Activated CD4-positive, alpha-beta memory T cell treated with anti-CD3 and anti-CD28 coated beads for 36 hours (primary cell): ENCODE measurements at regions not wholly inside any gene's neighbourhood (a gene's known extent, or its start where the extent isn't known, plus 50 kb on each side); places are given as distances from the start of the nearest gene placed in this dataset.
"Not testable (repeated sequence)": the region's sequence is repeated elsewhere in the genome, so short reads cannot be mapped to it uniquely, and the experiment has no call there.

Source experiments
- CTCF ChIA-PET: fragments of 350-600 bp; sonication (Branson Sonifier 250); formaldehyde crosslinking; loops from one replicate; lab custom pipeline; 2021; ENCODE audit warnings: antibody characterized with exemption, inconsistent platforms; lab: Charles Lee
- POLR2A ChIA-PET: fragments of 350-600 bp; sonication (Branson Sonifier 250); formaldehyde crosslinking; loops from one replicate; lab custom pipeline; 2021; ENCODE audit warnings: antibody characterized with exemption; lab: Charles Lee
- DNase-seq: peaks from one replicate; pipeline ENCODE4 v3.0.0-alpha.2; 2020
- H3K27ac Mint-ChIP-seq: one replicate; pipeline ENCODE4 v1.8.0; 2021; ENCODE audit warnings: mixed read lengths
- H3K27me3 Mint-ChIP-seq: one replicate; pipeline ENCODE4 v1.8.0; 2021; ENCODE audit warnings: mixed read lengths
- H3K36me3 Mint-ChIP-seq: one replicate; pipeline ENCODE4 v1.8.0; 2021; ENCODE audit warnings: mixed read lengths
- H3K4me1 Mint-ChIP-seq: one replicate; pipeline ENCODE4 v1.8.0; 2021; ENCODE audit warnings: low read depth, mixed read lengths
- H3K4me3 Mint-ChIP-seq: one replicate; pipeline ENCODE4 v1.8.0; 2021; ENCODE audit warnings: mild to moderate bottlenecking, mixed read lengths
- H3K9me3 Mint-ChIP-seq: one replicate; pipeline ENCODE4 v1.8.0; 2021; ENCODE audit warnings: mixed read lengths
- intact Hi-C: fragments of 100-400 bp; cut with micrococcal nuclease; formaldehyde crosslinking; loops from one replicate; pipeline ENCODE4 v1.15.1; 2023

GRCh38 chr4:135963009-135963408 lies 1569.3 kb downstream of the PCDH18 start:
- POLR2A ChIA-PET, result no interaction called here
- Mint-ChIP-seq H3K9me3 (peaks cover 13% of the 10 kb centered on the region), H3K36me3 (no peaks in the 10 kb centered on the region), H3K27ac (no peak overlapping the region), H3K4me1 (no peaks in the 10 kb centered on the region), H3K27me3 (no peaks in the 10 kb centered on the region), H3K4me3 (no peak overlapping the region)
- CTCF ChIA-PET, result no interaction called here
- intact Hi-C loops, result no loop called here
- no peak for DNase-seq

DNA sequence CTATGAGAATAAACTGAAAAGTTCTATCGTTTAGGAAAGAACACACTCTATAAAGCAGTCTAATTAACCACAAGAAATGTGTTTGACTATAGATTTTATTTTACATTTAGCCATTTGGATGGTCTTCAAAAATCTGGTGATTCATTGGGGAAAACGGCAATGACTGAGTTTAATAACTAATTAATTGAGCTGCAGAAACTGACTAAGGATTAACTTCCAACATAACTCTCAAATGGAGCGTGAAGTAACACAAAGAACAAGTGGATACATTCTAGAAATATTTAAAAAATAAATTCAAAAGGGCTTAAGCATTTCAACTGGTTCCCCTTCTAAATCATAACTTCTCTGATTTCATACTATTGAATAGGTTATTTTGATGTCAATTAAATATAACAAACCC lies 1582.4 kb downstream of the PCDH18 start:
- Mint-ChIP-seq H3K9me3 (peaks cover 9% of the 10 kb centered on the region), H3K27ac (no peak overlapping the region), H3K36me3 (no peaks in the 10 kb centered on the region), H3K27me3 (no peaks in the 10 kb centered on the region), H3K4me3 (no peak overlapping the region), H3K4me1 (no peaks in the 10 kb centered on the region)
- POLR2A ChIA-PET, result no interaction called here
- intact Hi-C loops, result no loop called here
- DNase-seq, result no peak
- CTCF ChIA-PET, result no interaction called here

GRCh38 chr4:135948797-135949196 lies 1583.5 kb downstream of the PCDH18 start:
- POLR2A ChIA-PET, result no interaction called here
- no peak for DNase-seq
- CTCF ChIA-PET, result no interaction called here

GRCh38 chr4:135941671-135942070 lies 1590.6 kb downstream of the PCDH18 start:
- H3K27me3 Mint-ChIP-seq, result no peaks in the 10 kb centered on the region
- CTCF ChIA-PET, result no interaction called here
- no peaks in the 10 kb centered on the region for H3K4me1 Mint-ChIP-seq
- intact Hi-C loops, result no loop called here
- no peak for DNase-seq
- POLR2A ChIA-PET, result no interaction called here
- no peak overlapping the region for H3K4me3 Mint-ChIP-seq
- H3K9me3 Mint-ChIP-seq, result peaks cover 5% of the 10 kb centered on the region
- no peak overlapping the region for H3K27ac Mint-ChIP-seq
- no peaks in the 10 kb centered on the region for H3K36me3 Mint-ChIP-seq

More at GRCh38 chr4:135948797-135949196, 1583.5 kb downstream of the PCDH18 start:
- H3K9me3 Mint-ChIP-seq, result peaks cover 5% of the 10 kb centered on the region
- intact Hi-C loops, result no loop called here
- no peak overlapping the region for H3K27ac Mint-ChIP-seq
- no peaks in the 10 kb centered on the region for H3K4me1 Mint-ChIP-seq
- no peak overlapping the region for H3K4me3 Mint-ChIP-seq
- H3K27me3 Mint-ChIP-seq, result no peaks in the 10 kb centered on the region
- H3K36me3 Mint-ChIP-seq, result no peaks in the 10 kb centered on the region

DNA sequence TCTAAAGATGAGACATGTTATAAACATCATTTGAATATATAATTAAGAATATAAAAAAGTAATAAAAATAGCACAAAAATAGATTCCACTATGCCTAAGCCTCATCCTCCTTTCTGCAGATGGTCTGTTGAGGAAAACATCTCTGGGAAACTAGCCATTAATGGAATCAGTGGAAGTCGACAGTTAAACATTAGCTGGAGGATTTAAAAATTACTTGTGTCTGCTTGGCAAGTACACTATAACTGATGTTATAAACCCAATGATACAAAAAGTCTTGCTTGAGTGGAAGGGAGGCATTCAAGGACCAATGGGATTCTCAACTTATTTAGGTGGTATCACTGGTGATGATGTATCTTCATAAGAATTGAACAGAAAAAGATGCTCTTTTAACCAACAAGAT lies 1598.3 kb downstream of the PCDH18 start:
- intact Hi-C loops, result no loop called here
- DNase-seq, result no peak
- Mint-ChIP-seq H3K9me3 (peaks cover 8% of the 10 kb centered on the region), H3K27me3 (no peaks in the 10 kb centered on the region), H3K4me1 (no peaks in the 10 kb centered on the region), H3K4me3 (no peak overlapping the region), H3K36me3 (no peaks in the 10 kb centered on the region), H3K27ac (no peak overlapping the region)
- ChIA-PET CTCF (no interaction called here), POLR2A (no interaction called here)

DNA sequence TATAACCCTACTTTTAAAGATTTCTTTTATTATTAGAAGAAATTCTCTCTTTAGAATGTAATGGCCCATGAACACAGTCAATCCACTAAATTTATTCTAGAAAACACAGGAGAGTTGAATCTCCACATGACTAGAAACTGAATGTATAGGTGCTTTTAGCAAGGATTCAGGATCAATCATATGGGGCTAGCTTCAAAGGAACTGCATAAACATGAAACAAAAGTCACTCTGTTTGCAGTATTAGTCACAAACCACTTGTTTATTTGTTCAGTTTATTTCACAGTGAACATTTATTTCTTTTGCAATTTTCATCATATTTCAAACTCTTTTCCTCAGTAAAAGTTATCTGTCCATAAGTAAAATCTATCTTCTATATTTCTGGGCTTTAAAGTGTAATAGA lies 1604.6 kb downstream of the PCDH18 start:
- DNase-seq, result no peak
- H3K27ac Mint-ChIP-seq, result no peak overlapping the region
- no peaks in the 10 kb centered on the region for H3K4me1 Mint-ChIP-seq
- no peak overlapping the region for H3K4me3 Mint-ChIP-seq
- no peaks in the 10 kb centered on the region for H3K27me3 Mint-ChIP-seq
- CTCF ChIA-PET, result no interaction called here
- POLR2A ChIA-PET, result no interaction called here
- intact Hi-C loops, result no loop called here
- H3K9me3 Mint-ChIP-seq, result peaks cover 17% of the 10 kb centered on the region
- H3K36me3 Mint-ChIP-seq, result no peaks in the 10 kb centered on the region

DNA sequence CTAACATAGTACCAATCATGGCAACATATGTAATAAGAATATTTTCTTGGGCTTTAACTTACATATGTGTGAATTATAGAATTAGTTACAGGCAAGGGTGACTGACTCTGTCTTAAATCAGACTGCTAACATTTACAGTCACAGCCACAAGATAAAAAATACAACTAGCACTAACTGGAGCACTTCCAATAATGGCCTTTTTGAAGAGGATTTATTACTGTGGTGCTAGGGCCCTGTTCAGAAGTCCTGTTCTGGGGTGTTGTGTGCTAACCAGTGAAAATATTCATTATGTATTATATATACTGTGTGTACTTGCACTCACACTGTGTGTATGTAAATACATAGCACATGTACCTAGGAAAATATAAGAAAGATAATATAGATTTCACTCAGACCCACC lies 1611.2 kb downstream of the PCDH18 start:
- POLR2A ChIA-PET, result no interaction called here

GRCh38 chr4:135917011-135917410 lies 1615.3 kb downstream of the PCDH18 start:
- DNase-seq, result no peak
- Mint-ChIP-seq H3K9me3 (peaks cover 10% of the 10 kb centered on the region), H3K27me3 (no peaks in the 10 kb centered on the region), H3K4me1 (no peaks in the 10 kb centered on the region), H3K27ac (no peak overlapping the region), H3K36me3 (no peaks in the 10 kb centered on the region), H3K4me3 (no peak overlapping the region)
- ChIA-PET CTCF (no interaction called here), POLR2A (no interaction called here)
- intact Hi-C loops, result no loop called here

More for the DNA sequence above, 1611.2 kb downstream of the PCDH18 start:
- H3K36me3 Mint-ChIP-seq, result no peaks in the 10 kb centered on the region
- H3K4me1 Mint-ChIP-seq, result no peaks in the 10 kb centered on the region
- intact Hi-C loops, result no loop called here
- CTCF ChIA-PET, result no interaction called here
- H3K27me3 Mint-ChIP-seq, result no peaks in the 10 kb centered on the region
- H3K27ac Mint-ChIP-seq, result no peak overlapping the region
- no peak for DNase-seq
- no peak overlapping the region for H3K4me3 Mint-ChIP-seq
- H3K9me3 Mint-ChIP-seq, result peaks cover 17% of the 10 kb centered on the region

GRCh38 chr4:135900956-135901355 lies 1631.3 kb downstream of the PCDH18 start:
- Mint-ChIP-seq H3K36me3 (no peaks in the 10 kb centered on the region), H3K9me3 (peaks cover 24% of the 10 kb centered on the region), H3K27ac (no peak overlapping the region), H3K27me3 (no peaks in the 10 kb centered on the region), H3K4me3 (no peak overlapping the region), H3K4me1 (no peaks in the 10 kb centered on the region)
- CTCF ChIA-PET, result no interaction called here
- no peak for DNase-seq
- intact Hi-C loops, result no loop called here
- POLR2A ChIA-PET, result no interaction called here

GRCh38 chr4:135864304-135864703 lies 1662.7 kb upstream of the PABPC4L start:
- CTCF ChIA-PET, result interaction anchor here (1.2 kb wide), 1 partner anchor 33 kb away, joined by 3 read pairs; no protein-coding TSS in a partner anchor
- intact Hi-C loops, H3K4me3 Mint-ChIP-seq, H3K4me1 Mint-ChIP-seq, POLR2A ChIA-PET, H3K9me3 Mint-ChIP-seq, H3K27ac Mint-ChIP-seq, DNase-seq, H3K27me3 Mint-ChIP-seq, H3K36me3 Mint-ChIP-seq: not testable (repeated sequence)

GRCh38 chr4:135840781-135841180 lies 1639.2 kb upstream of the PABPC4L start:
- DNase-seq, result no peak
- Mint-ChIP-seq H3K9me3 (peaks cover 20% of the 10 kb centered on the region), H3K27me3 (no peaks in the 10 kb centered on the region), H3K4me3 (no peak overlapping the region), H3K27ac (no peak overlapping the region), H3K36me3 (no peaks in the 10 kb centered on the region), H3K4me1 (no peaks in the 10 kb centered on the region)
- ChIA-PET CTCF (no interaction called here), POLR2A (no interaction called here)
- intact Hi-C loops, result no loop called here

GRCh38 chr4:135839712-135840111 lies 1638.1 kb upstream of the PABPC4L start:
- H3K27ac Mint-ChIP-seq, result no peak overlapping the region
- CTCF ChIA-PET, result no interaction called here
- H3K36me3 Mint-ChIP-seq, result no peaks in the 10 kb centered on the region
- intact Hi-C loops, result no loop called here
- no peaks in the 10 kb centered on the region for H3K27me3 Mint-ChIP-seq
- no peaks in the 10 kb centered on the region for H3K4me1 Mint-ChIP-seq
- no peak overlapping the region for H3K4me3 Mint-ChIP-seq
- POLR2A ChIA-PET, result no interaction called here
- peaks cover 20% of the 10 kb centered on the region for H3K9me3 Mint-ChIP-seq
- no peak for DNase-seq

GRCh38 chr4:135838889-135839288 lies 1637.3 kb upstream of the PABPC4L start:
- intact Hi-C loops, result no loop called here
- Mint-ChIP-seq H3K27me3 (no peaks in the 10 kb centered on the region), H3K27ac (no peak overlapping the region), H3K4me1 (no peaks in the 10 kb centered on the region), H3K36me3 (no peaks in the 10 kb centered on the region), H3K4me3 (no peak overlapping the region), H3K9me3 (peaks cover 20% of the 10 kb centered on the region)
- no peak for DNase-seq
- ChIA-PET CTCF (no interaction called here), POLR2A (no interaction called here)
